HG03064 (cell line): ENCODE measurements at regions not wholly inside any gene's neighbourhood (a gene's known extent, or its start where the extent isn't known, plus 50 kb on each side); places are given as distances from the start of the nearest gene placed in this dataset.
"Not testable (repeated sequence)": the region's sequence is repeated elsewhere in the genome, so short reads cannot be mapped to it uniquely, and the experiment has no call there.

Experiments used
- ATAC-seq: cut with Tn5 transposase; IDR thresholded peaks from one replicate; pipeline ENCODE4 v1.9.1; 2021; ENCODE audit warnings: low read depth; ENCODE audit not compliant: unreplicated experiment

GRCh38 chr3:18195836-18196235, 229.3 kb downstream of the SATB1 start:
- ATAC-seq: no peak

DNA sequence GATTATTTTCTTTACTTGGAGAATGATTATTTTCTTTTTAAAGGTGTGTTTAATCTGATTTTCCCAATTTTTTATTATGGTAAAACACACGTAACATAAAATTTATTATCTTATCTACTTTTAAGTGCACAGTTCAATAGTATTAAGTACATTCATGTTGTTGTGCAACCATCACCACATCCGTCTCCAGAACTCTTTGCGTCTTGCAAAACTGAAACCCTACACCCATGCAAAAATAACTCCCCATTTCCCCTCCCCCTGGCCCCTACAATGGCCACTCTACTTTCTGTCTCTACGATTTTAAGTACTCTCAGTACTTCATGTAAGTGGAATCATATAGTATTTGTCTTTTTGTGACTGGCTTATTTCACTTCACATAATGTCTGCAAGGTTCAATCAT, 230.7 kb downstream of the SATB1 start:
- ATAC-seq: peak; percentile 88

- ATAC-seq: no peak
These were observed 234.5 kb downstream of the SATB1 start for GRCh38 chr3:18190646-18191045.

DNA sequence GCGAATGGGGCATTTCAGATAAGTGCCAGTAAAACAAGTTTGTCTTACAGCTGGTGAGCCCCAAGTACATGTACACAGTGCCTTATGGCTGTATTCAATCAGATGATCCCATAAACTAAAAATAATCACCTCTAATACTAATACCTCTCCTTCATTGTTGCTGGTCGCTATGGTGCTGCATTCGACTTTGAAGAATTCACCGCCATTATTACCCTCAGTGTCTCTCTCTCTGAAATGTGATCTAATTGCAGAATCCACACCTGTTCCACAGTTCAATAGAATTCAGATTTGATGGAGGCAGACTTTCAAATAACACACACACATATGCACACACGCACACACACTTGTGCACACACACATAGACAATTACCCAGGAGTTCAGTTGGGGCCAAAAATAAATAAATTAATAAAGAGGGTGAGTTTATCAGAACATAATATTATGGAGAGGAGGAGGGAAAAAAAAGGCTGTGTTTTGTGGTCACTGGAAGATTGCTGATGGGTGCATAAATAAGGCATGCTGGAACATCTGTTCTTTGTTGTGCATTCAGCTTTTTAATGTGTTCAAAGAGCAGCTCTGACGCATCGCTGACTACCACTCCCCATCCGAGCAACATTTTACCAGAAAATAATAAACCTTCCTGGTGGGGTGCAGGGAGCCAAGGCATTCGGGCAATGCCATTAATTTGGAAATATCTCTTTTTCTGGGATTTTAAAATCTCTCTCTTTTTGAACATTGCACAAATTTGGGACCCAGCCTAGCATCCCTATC, 235.7 kb downstream of the SATB1 start:
- no peak for ATAC-seq

DNA sequence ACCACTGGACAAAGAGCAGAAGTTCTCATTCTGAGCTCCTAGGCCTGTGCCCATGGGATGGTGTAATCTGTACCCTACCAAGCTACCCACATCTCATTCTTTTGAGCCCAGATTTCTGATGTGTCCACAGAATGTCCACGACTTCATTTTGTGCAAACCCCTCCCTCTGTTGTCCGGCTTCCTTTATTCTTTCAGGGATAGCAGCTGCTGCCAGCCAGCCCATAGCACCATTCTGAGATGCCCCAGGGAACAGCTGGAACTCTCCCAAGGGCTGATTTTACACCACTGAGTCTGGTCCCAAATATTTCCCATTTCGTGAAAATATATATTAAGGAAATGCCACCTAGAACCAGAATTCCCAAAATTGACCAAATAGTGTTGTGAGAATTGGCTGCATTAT, 236.6 kb downstream of the SATB1 start:
- ATAC-seq: no peak

GRCh38 chr3:18185624-18186023, 239.5 kb downstream of the SATB1 start:
- ATAC-seq: no peak

GRCh38 chr3:18182923-18183322, 242.2 kb downstream of the SATB1 start:
- ATAC-seq: not testable (repeated sequence)

DNA sequence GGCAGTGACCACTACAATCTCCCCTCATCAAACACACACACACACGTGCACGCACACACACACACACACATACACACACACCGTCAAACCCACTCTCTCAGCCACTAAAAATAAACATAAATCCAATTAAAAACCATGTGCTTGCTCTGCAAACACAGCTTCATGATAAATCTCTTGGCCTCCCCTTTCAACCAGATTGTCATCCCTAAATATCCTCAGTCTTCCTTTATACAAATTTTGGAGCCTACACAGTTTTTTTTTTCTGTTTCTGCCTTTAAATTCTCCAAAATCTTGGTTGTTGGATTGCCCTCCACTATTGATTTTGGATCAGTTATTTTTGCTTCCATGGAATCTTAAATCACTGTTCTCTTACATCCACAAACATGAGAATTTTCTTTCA, 245.6 kb downstream of the SATB1 start:
- no peak for ATAC-seq

DNA sequence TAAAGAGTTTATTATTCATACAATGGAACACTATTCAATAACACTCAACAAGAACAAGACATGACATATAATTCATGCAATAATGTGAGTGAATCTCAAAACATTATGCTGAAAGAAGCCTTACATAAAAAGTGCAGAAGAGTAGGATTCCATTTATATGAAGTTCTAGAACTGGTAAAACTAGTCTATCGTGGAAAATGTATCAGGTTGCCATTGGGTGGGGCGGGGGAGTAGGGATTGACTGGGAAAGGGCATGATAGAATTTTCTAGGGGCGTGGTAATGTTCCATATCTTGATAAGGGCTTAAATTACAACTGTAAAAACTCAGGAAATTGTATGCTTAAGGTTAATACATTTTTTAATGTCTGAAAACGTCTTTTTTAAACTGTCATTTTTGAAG, 247.9 kb downstream of the SATB1 start:
- ATAC-seq: no peak

GRCh38 chr3:18173891-18174290, 251.2 kb downstream of the SATB1 start:
- ATAC-seq: not testable (repeated sequence)

DNA sequence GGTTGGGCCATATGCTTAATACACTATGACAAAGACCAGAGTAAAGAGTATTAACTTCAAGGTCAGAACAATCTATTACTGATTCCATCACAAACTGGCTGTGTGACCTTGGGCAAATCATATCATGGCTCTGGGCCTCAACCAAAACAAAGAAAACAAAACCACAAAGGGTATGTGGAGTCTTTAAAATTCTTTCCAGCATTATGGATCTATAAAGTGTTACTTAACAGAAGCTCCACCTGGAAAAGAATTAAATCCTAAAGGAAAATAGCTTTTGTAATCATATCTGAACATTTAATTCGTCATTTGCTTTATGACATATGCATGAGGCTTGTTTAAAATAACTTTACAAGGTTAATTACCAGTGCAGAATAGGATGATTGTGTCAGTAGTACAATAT, 265.5 kb downstream of the SATB1 start:
- no peak for ATAC-seq

GRCh38 chr3:18153571-18154173, 271.5 kb downstream of the SATB1 start:
- no peak for ATAC-seq

DNA sequence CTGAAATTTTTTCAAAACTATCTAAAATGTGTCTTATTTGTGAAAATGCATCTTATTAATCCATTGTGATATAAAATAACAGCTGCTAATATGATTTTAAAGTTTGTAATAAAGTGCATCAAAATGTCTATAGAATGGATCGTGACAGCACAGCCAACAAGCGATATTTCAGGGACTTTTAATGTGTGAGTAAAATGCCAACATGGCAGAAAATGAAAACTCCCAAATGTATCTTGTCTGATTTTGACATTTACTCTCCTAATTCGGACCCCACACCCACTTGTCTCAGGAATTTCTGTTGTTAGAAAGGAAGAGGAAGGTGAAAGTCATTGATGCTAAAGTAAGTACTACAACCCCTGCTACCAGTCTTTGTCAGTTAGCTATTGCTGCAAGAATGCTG, 273.9 kb downstream of the SATB1 start:
- ATAC-seq: no peak

DNA sequence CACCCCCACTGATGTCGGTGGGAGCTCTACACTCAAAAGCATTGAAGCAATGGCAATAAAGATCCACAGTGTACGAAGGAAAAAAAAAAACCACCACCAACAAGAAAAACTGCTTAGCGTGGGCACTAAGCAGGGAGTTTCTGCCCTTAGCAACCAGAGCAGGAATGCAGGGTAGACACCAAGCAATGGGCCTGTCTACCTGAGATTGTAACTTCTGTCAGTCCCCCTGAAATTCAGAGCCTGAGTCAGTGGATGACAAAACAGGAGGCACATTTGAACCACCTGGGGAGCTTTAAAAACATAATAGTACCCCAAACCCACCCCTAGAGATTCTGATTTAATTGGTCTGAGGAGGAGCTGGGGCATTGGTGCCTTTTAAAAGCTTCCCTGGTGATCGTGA, 275.2 kb downstream of the SATB1 start:
- no peak for ATAC-seq

- no peak for ATAC-seq
These were observed 275.8 kb downstream of the SATB1 start for GRCh38 chr3:18149386-18149785.

DNA sequence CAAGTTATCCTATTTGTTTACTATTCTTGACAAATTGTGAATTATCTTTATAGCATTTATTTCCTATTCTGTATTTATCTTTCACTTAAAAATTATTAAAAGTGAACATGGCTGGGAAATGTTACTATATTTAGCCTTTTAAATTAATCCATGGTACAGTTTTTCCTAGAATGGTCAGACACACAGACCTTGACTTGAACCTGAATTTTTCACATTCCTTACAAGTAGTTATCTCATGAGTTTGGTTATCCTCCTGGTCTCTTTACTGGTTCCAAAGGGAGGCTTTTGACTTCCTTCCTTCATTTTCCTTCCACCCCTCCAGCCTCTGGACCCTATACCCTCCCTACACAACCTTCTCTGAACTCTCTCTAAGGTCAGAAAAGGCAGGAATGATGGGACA, 280.6 kb downstream of the SATB1 start:
- ATAC-seq: no peak

DNA sequence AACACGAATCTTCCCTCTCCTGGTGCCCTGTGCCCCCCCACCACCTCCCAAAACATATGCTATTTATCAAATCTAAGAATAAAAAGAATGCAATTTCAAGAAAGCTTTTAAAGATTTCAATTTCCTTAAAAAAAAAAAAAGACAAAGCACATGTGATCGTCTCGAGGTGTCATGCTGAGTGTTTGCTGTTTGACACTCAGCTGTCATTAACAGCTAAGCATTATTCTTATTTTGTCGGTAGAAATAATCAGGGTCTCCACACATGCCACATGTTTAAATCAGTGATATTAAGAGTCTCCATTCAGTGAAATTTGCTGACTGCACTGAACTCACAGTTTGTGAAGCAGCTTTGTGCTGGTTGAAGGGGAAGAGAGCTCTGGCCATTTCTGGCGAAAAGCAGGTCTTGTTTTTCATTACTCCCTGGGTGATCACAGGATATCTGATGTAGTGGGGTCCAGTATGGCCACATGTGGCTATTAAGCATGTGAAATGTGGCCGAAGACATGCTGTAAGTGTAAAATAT, 281.8 kb downstream of the SATB1 start:
- ATAC-seq: no peak

- ATAC-seq: no peak
These were observed 287.2 kb downstream of the SATB1 start for GRCh38 chr3:18137958-18138357.

- no peak for ATAC-seq
These were observed 289.9 kb downstream of the SATB1 start for GRCh38 chr3:18135060-18135814.

GRCh38 chr3:18134386-18135059, 290.6 kb downstream of the SATB1 start:
- no peak for ATAC-seq

- no peak for ATAC-seq
These were observed 292.1 kb downstream of the SATB1 start for GRCh38 chr3:18132991-18133390.
